PC-9 (cell line): ENCODE measurements at regions not wholly inside any gene's neighbourhood (a gene's known extent, or its start where the extent isn't known, plus 50 kb on each side); places are given as distances from the start of the nearest gene placed in this dataset.

Experiments
- CTCF ChIP-seq: fragments of 200-600 bp; sonication (generic); conservative IDR thresholded peaks from 2 replicates; pipeline ENCODE4 v1.6.1; 2017; ENCODE audit warnings: mixed run types, antibody characterized with exemption, mild to moderate bottlenecking, moderate library complexity
- EZH2 ChIP-seq: fragments of 200-600 bp; sonication (generic); IDR thresholded peaks from 2 replicates; pipeline ENCODE4 v1.8.0; 2017; ENCODE audit warnings: antibody characterized with exemption, low read depth

DNA sequence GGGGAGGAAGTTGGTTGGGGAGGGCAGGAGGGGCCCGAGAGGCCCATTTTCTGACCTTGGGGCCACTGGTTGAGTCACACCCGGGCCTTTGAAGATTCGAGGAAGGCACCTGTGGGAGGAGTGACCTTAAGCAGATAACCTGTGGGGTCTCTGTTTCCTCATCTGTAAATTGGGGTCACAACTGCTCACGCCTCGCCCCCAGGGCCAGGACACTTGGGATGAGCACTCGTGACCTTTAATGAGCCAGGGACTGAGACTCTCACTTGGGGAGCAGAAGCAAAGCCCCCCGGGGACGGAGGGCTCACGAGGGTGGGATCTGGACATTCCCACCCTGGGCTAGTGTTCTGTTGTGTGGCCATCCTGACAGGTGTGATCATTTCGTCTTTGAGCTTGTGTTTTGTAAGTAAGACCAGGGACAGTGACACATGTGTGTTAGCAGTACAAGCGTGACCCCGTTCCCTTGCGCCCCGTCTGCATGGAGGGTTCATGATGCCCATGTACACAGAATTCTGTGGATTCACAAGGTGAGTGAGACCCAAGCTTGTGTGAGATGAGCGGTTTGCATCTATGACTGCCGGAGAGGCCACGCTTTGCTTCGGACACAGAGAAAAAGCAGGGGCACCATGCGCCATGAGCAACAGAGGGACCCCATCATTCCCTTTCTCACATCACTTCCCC, 79.3 kb upstream of the PMEPA1 start:
- TF ChIP-seq CTCF (no peak), EZH2 (no peak)
